Urinary bladder (tissue), 3 donors: ENCODE measurements at regions not wholly inside any gene's neighbourhood (a gene's known extent, or its start where the extent isn't known, plus 50 kb on each side); places are given as distances from the start of the nearest gene placed in this dataset.

Source experiments
- DNase-seq: peaks from one replicate; pipeline ENCODE4 v3.0.0-alpha.2; 2015; ENCODE audit errors: extremely low spot score
- H3K27ac ChIP-seq: one replicate; pipeline ENCODE4 v1.5.1; 2013; ENCODE audit warnings: low read depth, mild to moderate bottlenecking, moderate library complexity
- H3K36me3 ChIP-seq: one replicate; pipeline ENCODE4 v1.6.1; 2013; ENCODE audit warnings: mild to moderate bottlenecking, moderate library complexity; ENCODE audit not compliant: insufficient read depth
- H3K4me1 ChIP-seq: one replicate; pipeline ENCODE4 v1.6.1; 2013; ENCODE audit warnings: mild to moderate bottlenecking, moderate library complexity; ENCODE audit not compliant: insufficient read depth
- H3K4me3 ChIP-seq: one replicate; pipeline ENCODE4 v1.5.1; 2013; ENCODE audit warnings: low read depth, low read length
- WGBS: extraction: QIAGEN DNeasy Blood & Tissue Kit; methylation state at CpG from one replicate; pipeline ENCODE4 v1.1.7; 2013; 5-methylcytosine and 5-hydroxymethylcytosine counted together
- donor health status: healthy with polysubstance abuse.
- donor health status: healthy.

DNA sequence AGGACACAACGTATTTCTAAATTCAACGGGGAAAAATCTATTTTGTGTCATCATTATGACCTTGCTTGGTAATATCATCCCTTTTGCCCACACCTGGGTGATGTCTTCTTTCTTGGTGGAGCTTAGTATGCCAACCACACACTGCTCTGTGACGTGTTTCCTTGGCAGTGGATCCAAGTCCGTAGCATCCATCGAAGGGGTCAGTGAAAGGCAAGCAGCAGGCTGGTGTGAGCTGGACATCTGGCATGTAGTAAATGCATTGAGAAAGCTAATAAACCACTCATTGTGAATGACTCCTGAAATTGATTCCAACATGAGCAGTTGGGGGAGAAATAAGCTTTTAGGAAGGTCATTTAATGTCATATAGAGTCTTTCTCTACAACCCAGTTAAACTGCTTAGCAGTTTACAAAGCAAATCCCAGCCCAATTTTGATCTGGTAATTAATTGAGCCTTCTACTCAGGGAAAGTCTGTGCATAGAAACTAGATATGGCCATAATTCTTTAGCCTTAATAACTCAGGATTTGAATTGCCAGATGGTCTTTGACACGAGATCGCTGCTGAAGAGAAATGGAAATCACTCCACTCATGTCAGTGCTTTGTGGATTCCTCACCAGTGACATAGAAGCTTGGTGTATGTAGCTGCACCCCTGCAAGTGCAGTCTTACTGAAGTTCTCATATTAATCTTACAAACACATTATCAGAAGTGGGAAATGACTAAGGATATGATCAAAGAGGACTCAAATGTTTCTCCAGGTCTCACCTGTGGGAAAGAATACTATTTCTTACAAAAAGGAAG lies 494.8 kb downstream of the CMPK2 start:
- no peaks in the 10 kb centered on the region for H3K4me1 ChIP-seq
- H3K36me3 ChIP-seq: no peaks in the 10 kb centered on the region
- H3K4me3 ChIP-seq: no peak overlapping the region
- peak; percentile 2 for DNase-seq
- no peak overlapping the region for H3K27ac ChIP-seq
- WGBS: 66% methylated on average over 7 of the region's 7 CpGs

DNA sequence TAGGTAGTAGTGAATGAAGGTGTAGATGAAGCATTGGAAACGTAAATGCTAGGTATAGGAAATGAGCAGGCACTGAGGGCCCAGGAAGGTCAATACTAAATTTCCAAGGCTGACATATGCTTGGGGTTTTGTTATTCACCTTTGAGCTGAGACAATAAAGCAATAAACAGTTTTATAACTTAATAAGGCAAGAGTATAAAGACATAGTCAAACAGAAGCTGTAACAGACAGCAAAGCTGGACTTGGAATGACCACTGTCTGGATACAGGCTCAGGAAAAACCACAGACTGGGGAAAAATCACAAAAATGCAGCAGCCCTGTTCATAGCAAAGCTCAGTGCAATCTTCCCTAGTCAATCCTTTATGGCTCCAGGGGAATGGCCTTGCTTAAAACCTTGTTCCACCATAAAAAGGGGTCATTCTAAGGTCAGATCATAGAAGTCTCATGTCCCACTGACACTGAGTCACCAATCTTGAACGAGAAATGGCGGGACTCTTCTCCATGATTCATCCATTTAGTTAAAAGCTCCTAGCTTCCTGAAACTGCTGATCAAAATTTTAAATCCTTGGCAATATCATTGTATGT lies 493.3 kb downstream of the CMPK2 start:
- H3K4me1 ChIP-seq: no peaks in the 10 kb centered on the region
- WGBS: 49% methylated on average over 3 of the region's 3 CpGs
- no peak overlapping the region for H3K27ac ChIP-seq
- DNase-seq: no peak
- H3K36me3 ChIP-seq: no peaks in the 10 kb centered on the region
- no peak overlapping the region for H3K4me3 ChIP-seq

DNA sequence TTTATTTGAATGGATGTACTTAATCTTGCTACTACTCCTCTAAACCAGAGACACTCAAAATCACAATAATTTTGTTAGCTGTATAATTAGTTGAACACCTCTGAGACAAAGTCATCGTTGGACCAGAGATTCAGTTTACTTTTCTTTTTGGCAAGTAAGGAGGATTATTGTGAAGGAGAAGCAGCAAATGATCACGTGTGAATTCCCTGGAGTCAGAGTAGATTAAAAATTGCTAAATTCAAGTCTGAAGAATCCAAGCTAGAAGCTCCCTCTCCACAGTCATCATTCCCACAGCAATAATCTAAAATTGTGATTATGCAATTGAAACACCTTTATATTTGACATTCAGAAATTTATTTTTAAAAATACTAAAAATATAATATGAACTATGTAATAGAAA lies 484.4 kb downstream of the CMPK2 start:
- H3K36me3 ChIP-seq: no peaks in the 10 kb centered on the region
- no peak overlapping the region for H3K4me3 ChIP-seq
- H3K4me1 ChIP-seq: no peaks in the 10 kb centered on the region
- WGBS: 53% methylated on average over 2 of the region's 2 CpGs
- DNase-seq: no peak
- H3K27ac ChIP-seq: no peak overlapping the region

DNA sequence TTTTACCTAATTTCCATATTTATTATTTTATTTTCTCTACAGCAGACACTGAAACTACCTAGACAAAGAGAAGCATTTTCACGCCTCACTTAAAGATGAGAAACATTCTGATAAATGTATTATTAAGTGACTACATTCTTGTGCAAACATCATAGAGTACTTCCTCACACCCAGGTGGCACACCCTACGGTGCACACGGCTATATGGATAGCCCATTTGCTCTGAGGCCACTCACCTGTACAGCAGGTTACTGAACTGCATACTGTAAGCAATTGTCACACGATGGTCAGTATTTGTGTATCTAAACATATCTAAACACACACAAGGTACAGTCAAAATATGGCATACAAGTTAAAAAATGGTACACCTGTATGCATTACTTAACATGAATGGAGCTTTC lies 481.4 kb downstream of the CMPK2 start:
- Histone ChIP-seq H3K36me3 (no peaks in the 10 kb centered on the region), H3K4me1 (no peaks in the 10 kb centered on the region), H3K27ac (no peak overlapping the region), H3K4me3 (no peak overlapping the region)
- no peak for DNase-seq
- WGBS: 81% methylated on average over 4 of the region's 4 CpGs

DNA sequence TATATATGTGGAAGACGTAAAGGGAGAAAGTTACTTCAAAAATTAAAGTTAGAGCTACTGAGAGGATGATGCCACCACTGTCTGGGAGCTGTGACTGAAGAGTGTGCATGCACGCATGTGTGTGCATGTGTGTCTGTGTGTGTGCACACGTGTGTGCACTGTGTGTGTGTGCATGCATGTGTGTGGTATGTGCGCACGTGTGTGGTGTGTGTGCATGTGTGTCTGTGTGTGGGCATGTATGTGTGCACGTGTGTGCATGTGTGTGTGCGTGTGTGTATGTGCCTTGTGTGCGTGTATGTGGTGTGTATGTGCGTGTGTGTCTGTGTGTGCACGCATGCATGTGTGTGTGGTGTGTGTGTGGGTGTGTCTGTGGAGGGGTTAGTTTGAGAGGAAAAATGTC lies 473.4 kb downstream of the CMPK2 start:
- Histone ChIP-seq H3K4me3 (no peak overlapping the region), H3K27ac (no peak overlapping the region), H3K36me3 (no peaks in the 10 kb centered on the region), H3K4me1 (no peaks in the 10 kb centered on the region)
- no peak for DNase-seq
- 90% methylated on average over 10 of the region's 10 CpGs for WGBS

DNA sequence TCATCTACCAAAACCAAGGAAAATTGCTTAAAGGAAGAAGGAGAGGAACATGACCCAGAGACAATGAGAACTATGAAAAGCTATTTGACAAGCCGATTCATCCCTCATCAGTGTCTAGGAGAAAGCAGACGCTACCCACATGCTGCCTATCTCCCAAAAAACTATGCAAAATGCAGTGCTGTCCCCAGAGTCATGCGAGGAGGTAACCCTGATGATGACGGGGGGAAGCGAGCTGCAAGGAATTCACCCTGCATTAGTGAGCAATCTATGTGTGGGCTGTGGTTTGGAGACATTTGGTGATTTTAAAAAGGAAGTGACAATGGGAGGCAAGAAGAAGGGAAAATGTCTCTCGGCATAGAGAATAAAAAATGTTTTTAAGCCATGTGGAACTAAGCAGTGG lies 472.7 kb downstream of the CMPK2 start:
- H3K4me3 ChIP-seq: no peak overlapping the region
- no peaks in the 10 kb centered on the region for H3K4me1 ChIP-seq
- no peak for DNase-seq
- no peaks in the 10 kb centered on the region for H3K36me3 ChIP-seq
- 61% methylated on average over 6 of the region's 6 CpGs for WGBS
- no peak overlapping the region for H3K27ac ChIP-seq

DNA sequence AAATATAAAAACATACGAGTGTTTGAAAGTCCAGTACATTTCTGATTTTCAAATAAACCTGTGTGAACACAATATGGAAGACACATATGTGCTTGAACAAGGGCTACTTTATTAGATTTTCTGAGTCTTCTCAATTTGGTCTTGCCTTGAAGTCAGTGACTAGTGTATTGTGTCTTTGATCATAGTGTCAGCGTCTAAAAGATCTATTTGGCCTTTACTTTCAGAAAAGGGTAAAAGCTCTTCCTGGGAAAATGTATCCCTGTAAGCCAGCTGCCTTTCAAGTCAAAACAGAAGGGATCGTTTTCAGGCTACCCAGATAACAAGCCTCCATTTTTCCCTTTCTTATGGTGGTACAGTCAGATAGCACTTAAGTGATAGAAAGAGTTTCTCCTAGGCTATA lies 471.9 kb downstream of the CMPK2 start:
- no peak for DNase-seq
- WGBS: 40% methylated on average over 3 of the region's 3 CpGs
- no peak overlapping the region for H3K4me3 ChIP-seq
- no peaks in the 10 kb centered on the region for H3K4me1 ChIP-seq
- H3K27ac ChIP-seq: no peak overlapping the region
- no peaks in the 10 kb centered on the region for H3K36me3 ChIP-seq

DNA sequence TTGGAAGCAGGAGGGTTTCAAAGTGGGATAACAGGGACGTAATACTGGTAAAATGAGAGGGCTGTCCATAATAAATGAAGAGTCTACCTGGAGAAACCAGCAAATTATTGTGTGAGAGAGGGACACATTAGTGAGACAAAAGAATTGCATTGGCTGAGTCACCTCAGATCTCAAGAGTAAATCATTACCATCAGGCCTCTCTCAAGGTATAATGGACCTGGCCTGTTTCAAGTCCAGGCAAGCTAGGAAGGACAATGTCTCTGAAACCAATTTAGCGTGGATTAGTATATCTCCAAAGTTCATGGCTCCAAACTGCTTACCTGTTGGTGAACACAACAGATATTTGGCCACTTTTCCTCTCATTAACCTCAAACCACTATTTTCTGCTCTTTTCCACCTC lies 471.4 kb downstream of the CMPK2 start:
- Histone ChIP-seq H3K27ac (no peak overlapping the region), H3K4me1 (no peaks in the 10 kb centered on the region), H3K4me3 (no peak overlapping the region), H3K36me3 (no peaks in the 10 kb centered on the region)
- DNase-seq: no peak
- WGBS: 83% methylated on average over 2 of the region's 2 CpGs

DNA sequence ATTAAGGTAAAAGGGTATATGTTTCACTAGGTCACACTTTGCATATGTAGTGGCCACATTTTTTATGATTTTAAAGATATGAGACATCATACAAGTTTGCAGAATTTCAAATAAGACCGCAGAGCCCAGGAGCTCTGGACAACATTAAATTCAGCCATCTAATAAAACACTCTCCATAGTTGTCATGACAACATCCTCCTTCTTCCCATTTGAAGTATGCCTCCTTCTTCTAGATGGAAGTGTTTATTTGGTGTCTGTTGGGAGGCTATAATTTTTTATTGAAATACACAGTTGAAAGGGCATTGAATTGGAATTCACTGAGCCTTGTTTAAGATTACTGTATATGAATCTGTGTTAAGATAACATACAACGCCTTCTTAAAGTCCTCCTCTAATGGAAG lies 467.3 kb downstream of the CMPK2 start:
- H3K36me3 ChIP-seq: no peaks in the 10 kb centered on the region
- 31% methylated on average over 2 of the region's 2 CpGs for WGBS
- no peaks in the 10 kb centered on the region for H3K4me1 ChIP-seq

DNA sequence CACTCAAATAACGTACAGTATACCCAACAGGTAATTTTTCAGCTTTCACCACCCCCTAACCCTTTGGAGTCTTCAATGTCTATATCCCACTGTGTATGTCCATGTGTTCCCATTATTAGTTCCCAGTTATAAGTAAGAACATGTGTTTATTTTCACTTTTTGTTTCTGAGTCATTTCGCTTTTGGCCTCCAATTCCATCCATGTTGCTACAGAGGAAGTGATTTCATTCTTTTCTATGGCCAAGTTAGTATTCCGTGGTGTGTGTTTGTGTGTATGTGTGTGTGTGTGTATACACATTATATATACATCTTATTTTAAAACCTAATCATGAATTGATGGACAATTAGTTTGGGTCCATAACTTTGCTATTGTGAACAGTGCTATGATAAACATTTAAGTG lies 464.4 kb downstream of the CMPK2 start:
- DNase-seq: no peak
- WGBS: 70% methylated on average over 3 of the region's 3 CpGs
- no peaks in the 10 kb centered on the region for H3K4me1 ChIP-seq
- no peaks in the 10 kb centered on the region for H3K36me3 ChIP-seq
- no peak overlapping the region for H3K4me3 ChIP-seq
- no peak overlapping the region for H3K27ac ChIP-seq

More for the DNA sequence above, 467.3 kb downstream of the CMPK2 start:
- no peak for DNase-seq
- no peak overlapping the region for H3K27ac ChIP-seq
- H3K4me3 ChIP-seq: no peak overlapping the region

DNA sequence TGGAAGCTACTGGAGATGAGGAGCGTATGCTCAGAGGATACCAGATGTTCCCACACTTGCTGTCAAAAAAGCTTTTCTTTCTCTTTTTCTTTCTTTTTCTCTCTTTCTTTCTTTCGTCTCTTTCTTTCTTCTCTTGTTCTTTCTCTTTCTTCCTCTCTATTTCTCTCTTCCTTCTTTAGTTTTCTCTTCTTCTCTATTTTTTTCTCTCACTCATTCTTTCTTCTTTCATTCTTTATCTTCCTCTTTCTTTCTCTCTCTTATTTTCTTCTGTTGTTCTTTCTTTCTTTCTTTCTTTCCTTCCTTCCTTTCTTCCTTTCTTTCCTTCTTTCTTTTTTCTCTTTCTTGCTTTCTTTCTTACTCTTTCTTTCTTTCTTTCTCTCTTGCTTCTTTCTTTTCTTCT lies 457.6 kb downstream of the CMPK2 start:
- no peak overlapping the region for H3K27ac ChIP-seq
- H3K4me3 ChIP-seq: no peak overlapping the region
- H3K4me1 ChIP-seq: no peaks in the 10 kb centered on the region
- WGBS: 72% methylated on average over 2 of the region's 2 CpGs
- DNase-seq: no peak
- H3K36me3 ChIP-seq: no peaks in the 10 kb centered on the region

DNA sequence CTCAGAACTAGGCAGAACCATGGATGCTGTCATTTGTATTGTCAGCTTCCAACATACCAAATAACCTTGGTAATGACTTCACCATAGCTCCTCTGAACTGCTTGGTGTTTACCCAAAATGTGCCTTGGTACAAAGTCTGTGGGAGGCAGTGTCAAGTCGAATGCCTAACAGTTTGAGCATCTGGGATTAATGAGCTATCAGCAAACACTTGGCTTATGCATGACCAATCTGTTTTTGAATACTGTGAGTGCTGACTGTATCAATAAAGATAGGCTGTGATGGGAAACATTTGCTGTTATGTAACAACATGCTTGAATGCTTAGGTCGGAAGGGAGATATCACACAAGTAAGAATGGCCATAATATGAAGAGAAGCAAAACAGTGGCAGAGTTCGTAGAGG lies 455.4 kb downstream of the CMPK2 start:
- no peak for DNase-seq
- no peaks in the 10 kb centered on the region for H3K4me1 ChIP-seq
- whole genome bisulfite sequencing: 32% methylated on average over 3 of the region's 3 CpGs
- no peak overlapping the region for H3K27ac ChIP-seq
- H3K4me3 ChIP-seq: no peak overlapping the region
- H3K36me3 ChIP-seq: no peaks in the 10 kb centered on the region

DNA sequence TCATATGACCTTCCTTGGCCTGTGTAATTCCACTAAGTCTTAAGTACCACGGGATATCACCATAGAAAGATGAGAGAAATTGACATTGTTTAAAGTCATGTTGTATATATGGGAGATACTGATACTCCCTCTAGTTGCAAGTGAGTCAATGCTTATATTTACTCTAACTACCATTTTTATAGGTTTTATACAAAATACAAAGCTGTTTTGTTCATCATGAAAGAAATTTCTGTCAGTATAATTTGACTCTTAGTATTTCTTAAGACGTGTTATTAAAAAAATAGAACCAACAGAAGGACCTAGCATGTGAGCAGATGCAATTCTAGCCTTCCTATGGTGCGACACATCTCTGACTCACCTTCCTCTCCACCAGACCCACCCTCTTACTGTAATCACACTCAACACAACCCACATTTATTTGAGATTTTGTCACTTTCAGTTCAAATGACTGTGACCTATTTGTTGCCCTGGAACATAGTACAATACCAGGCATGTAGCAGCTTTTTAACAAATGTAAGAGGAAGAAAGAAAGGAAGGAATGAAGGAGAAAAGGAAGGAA lies 453.1 kb downstream of the CMPK2 start:
- Histone ChIP-seq H3K27ac (no peak overlapping the region), H3K4me1 (no peaks in the 10 kb centered on the region), H3K36me3 (no peaks in the 10 kb centered on the region), H3K4me3 (no peak overlapping the region)
- WGBS: 62% methylated on average over 3 of the region's 3 CpGs
- no peak for DNase-seq

DNA sequence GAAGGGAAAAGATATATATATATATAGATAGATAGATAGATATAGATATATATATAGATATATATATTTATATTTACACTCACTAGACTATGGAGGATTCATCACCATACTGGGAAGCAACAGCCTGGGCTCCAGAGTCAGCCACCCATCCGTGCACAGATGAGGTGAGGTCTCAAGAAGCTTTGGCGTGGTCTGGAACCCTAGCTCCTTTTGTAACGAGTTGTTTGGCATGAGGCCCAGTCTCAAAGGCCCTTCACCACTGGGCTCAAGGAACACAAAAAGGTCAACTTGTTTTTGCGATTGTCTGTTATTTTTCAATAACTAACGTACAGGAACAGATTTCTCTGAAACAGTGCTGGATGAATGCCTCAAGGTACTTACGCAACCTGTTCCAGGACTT lies 448.7 kb downstream of the CMPK2 start:
- no peak for DNase-seq
- WGBS: 83% methylated on average over 6 of the region's 6 CpGs
- Histone ChIP-seq H3K4me3 (no peak overlapping the region), H3K27ac (no peak overlapping the region), H3K4me1 (no peaks in the 10 kb centered on the region), H3K36me3 (no peaks in the 10 kb centered on the region)
